Mammary epithelial cell (primary cell): ENCODE measurements at regions not wholly inside any gene's neighbourhood (a gene's known extent, or its start where the extent isn't known, plus 50 kb on each side); places are given as distances from the start of the nearest gene placed in this dataset.

ENCODE experiments used
- EZH2 ChIP-seq: IDR thresholded peaks from 2 replicates; pipeline ENCODE4 v1.6.1; 2012; ENCODE audit warnings: low read length, inconsistent platforms, borderline replicate concordance
- TF ChIP-seq, protein P1 (sequence below), 2 donors: IDR thresholded peaks in 1 of 2; conservative IDR thresholded peaks in 1 of 2; 2 replicates each; pipeline ENCODE4 v1.5.1; 2011 to 2012; ENCODE audit warnings: inconsistent platforms in 2 of 2, low read length in 2 of 2, mild to moderate bottlenecking in 2 of 2, control low read depth in 1 of 2, low read depth in 1 of 2; ENCODE audit not compliant: insufficient read depth in 1 of 2; ENCODE audit errors: extremely low read depth in 1 of 2

DNA sequence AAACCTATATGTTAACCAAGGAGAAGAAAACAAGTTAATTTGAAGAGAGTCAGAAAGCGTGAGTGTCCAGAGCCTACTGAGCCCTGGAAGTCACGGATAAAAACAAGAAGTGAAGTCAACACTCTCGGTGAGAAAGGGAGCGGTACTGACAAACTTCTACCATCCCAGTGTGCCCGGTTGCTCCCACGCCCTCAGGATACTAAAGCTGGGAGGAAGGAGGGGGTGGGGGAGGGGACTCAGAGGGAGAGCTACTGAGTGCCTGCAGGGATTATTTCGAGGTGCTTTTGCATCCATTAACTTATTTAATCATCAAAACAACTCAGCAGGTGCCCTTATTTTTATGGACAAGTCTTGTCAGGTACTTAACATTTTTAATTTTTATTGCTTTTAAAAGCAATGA is 166.2 kb downstream of the ZIC5 start:
- TF ChIP-seq, protein P1, sequence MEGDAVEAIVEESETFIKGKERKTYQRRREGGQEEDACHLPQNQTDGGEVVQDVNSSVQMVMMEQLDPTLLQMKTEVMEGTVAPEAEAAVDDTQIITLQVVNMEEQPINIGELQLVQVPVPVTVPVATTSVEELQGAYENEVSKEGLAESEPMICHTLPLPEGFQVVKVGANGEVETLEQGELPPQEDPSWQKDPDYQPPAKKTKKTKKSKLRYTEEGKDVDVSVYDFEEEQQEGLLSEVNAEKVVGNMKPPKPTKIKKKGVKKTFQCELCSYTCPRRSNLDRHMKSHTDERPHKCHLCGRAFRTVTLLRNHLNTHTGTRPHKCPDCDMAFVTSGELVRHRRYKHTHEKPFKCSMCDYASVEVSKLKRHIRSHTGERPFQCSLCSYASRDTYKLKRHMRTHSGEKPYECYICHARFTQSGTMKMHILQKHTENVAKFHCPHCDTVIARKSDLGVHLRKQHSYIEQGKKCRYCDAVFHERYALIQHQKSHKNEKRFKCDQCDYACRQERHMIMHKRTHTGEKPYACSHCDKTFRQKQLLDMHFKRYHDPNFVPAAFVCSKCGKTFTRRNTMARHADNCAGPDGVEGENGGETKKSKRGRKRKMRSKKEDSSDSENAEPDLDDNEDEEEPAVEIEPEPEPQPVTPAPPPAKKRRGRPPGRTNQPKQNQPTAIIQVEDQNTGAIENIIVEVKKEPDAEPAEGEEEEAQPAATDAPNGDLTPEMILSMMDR (conservative IDR thresholded peaks at IDR 0.05 in 1 of 2, IDR thresholded peaks at IDR 0.05 in 1 of 2; ENCODE audit: extremely low read depth in 1 of 2, insufficient read depth in 1 of 2, low read depth in 1 of 2, low read length in 2 of 2) = no peak
- no peak for TF ChIP-seq EZH2
